Neural progenitor cell (in vitro differentiated cells): ENCODE measurements at regions not wholly inside any gene's neighbourhood (a gene's known extent, or its start where the extent isn't known, plus 50 kb on each side); places are given as distances from the start of the nearest gene placed in this dataset.

Source experiments
- DNase-seq: peaks from one replicate; pipeline ENCODE4 v3.0.0-alpha.2; 2016; ENCODE audit warnings: low spot score
- H2AFZ ChIP-seq: fragments of 200-600 bp; sonication (generic); replicated peaks from 2 replicates; pipeline ENCODE4 v1.6.1; 2016; ENCODE audit warnings: antibody characterized with exemption
- H3F3A ChIP-seq: fragments of 200-600 bp; sonication (generic); 2 replicates; pipeline ENCODE4 v1.6.1; 2016; ENCODE audit warnings: antibody characterized with exemption, low read depth
- H3K27ac ChIP-seq: fragments of 200-600 bp; sonication (generic); 2 replicates; pipeline ENCODE4 v1.5.1; 2016; ENCODE audit warnings: mild to moderate bottlenecking
- H3K27me3 ChIP-seq: fragments of 200-600 bp; sonication (generic); 2 replicates; pipeline ENCODE4 v1.6.1; 2016; ENCODE audit warnings: mild to moderate bottlenecking, moderate library complexity
- H3K36me3 ChIP-seq: fragments of 200-600 bp; sonication (generic); 2 replicates; pipeline ENCODE4 v1.5.1; 2016
- H3K4me1 ChIP-seq: fragments of 200-600 bp; sonication (generic); 2 replicates; pipeline ENCODE4 v1.6.1; 2016; ENCODE audit warnings: mixed run types
- H3K4me2 ChIP-seq: fragments of 200-600 bp; sonication (generic); 2 replicates; pipeline ENCODE4 v1.6.1; 2016
- H3K4me3 ChIP-seq: fragments of 200-600 bp; sonication (generic); 2 replicates; pipeline ENCODE4 v1.5.1; 2016
- H3K79me2 ChIP-seq: fragments of 200-600 bp; sonication (generic); 2 replicates; pipeline ENCODE4 v1.6.1; 2016; ENCODE audit warnings: low read depth
- H3K9ac ChIP-seq: fragments of 200-600 bp; sonication (generic); 2 replicates; pipeline ENCODE4 v1.6.1; 2016
- H3K9me3 ChIP-seq: fragments of 200-600 bp; sonication (generic); 2 replicates; pipeline ENCODE4 v1.5.1; 2016; ENCODE audit warnings: low read depth
- H4K20me1 ChIP-seq: fragments of 200-600 bp; sonication (generic); 2 replicates; pipeline ENCODE4 v1.6.1; 2016; ENCODE audit warnings: low read depth
- H3K27ac Mint-ChIP-seq: 3 replicates; pipeline ENCODE4 v1.8.0; 2021; ENCODE audit warnings: mixed read lengths
- H3K27me3 Mint-ChIP-seq: 2 replicates; pipeline ENCODE4 v1.8.0; 2022; ENCODE audit warnings: low read depth, mild to moderate bottlenecking, inconsistent platforms, moderate library complexity, mixed read lengths; ENCODE audit not compliant: insufficient read depth
- H3K36me3 Mint-ChIP-seq: 3 replicates; pipeline ENCODE4 v1.8.0; 2021; ENCODE audit warnings: mixed read lengths
- H3K4me1 Mint-ChIP-seq: 3 replicates; pipeline ENCODE4 v1.8.0; 2021; ENCODE audit warnings: mixed read lengths
- H3K4me3 Mint-ChIP-seq: 3 replicates; pipeline ENCODE4 v1.8.0; 2021; ENCODE audit warnings: mild to moderate bottlenecking, moderate library complexity, mixed read lengths
- H3K9me3 Mint-ChIP-seq: 3 replicates; pipeline ENCODE4 v1.8.0; 2020; ENCODE audit warnings: mixed read lengths
- EZH2 ChIP-seq: fragments of 200-600 bp; sonication (generic); IDR thresholded peaks from 2 replicates; pipeline ENCODE4 v1.6.1; 2017; ENCODE audit warnings: antibody characterized with exemption, mild to moderate bottlenecking, moderate library complexity
- EZH2phosphoT487 ChIP-seq: fragments of 200-600 bp; sonication (generic); IDR thresholded peaks from 2 replicates; pipeline ENCODE4 v1.6.1; 2017; ENCODE audit warnings: antibody characterized with exemption
- TF ChIP-seq, protein P1 (sequence below): fragments of 200-600 bp; sonication (generic); IDR thresholded peaks from 2 replicates; pipeline ENCODE4 v1.5.1; 2017; ENCODE audit warnings: antibody characterized with exemption, mild to moderate bottlenecking

DNA sequence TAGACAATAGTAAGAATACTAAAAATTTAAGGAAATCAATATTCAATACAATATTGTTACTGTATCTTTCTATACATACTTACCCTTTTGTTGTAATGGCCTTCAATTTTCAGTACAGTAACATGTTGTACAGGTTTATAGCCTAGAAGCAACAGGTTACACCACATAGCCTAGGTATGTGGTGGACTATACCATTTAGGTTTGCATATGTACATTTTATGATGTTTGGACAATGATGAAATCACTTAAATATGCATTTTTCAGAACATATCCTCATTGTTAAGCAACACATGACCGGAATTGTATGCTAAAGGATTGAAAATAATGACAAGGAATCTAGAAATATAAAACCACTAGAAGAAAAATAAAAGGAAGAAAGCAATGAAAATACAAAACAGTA, 611.4 kb downstream of the DACH1 start:
- Mint-ChIP-seq H3K36me3 (no peaks in the 10 kb centered on the region), H3K4me1 (peaks cover 9% of the 10 kb centered on the region), H3K4me3 (no peak overlapping the region), H3K27me3 (no peaks in the 10 kb centered on the region), H3K27ac (no peak overlapping the region), H3K9me3 (peaks cover 4% of the 10 kb centered on the region)
- no peaks in the 10 kb centered on the region for H3K9me3 ChIP-seq
- no peak for DNase-seq
- no peaks in the 10 kb centered on the region for H3K79me2 ChIP-seq
- no peak overlapping the region for H3K4me2 ChIP-seq
- no peaks in the 10 kb centered on the region for H3K27me3 ChIP-seq
- H3K27ac ChIP-seq = no peak overlapping the region
- no peak overlapping the region for H3K4me3 ChIP-seq
- H3K36me3 ChIP-seq = no peaks in the 10 kb centered on the region
- TF ChIP-seq, protein P1, sequence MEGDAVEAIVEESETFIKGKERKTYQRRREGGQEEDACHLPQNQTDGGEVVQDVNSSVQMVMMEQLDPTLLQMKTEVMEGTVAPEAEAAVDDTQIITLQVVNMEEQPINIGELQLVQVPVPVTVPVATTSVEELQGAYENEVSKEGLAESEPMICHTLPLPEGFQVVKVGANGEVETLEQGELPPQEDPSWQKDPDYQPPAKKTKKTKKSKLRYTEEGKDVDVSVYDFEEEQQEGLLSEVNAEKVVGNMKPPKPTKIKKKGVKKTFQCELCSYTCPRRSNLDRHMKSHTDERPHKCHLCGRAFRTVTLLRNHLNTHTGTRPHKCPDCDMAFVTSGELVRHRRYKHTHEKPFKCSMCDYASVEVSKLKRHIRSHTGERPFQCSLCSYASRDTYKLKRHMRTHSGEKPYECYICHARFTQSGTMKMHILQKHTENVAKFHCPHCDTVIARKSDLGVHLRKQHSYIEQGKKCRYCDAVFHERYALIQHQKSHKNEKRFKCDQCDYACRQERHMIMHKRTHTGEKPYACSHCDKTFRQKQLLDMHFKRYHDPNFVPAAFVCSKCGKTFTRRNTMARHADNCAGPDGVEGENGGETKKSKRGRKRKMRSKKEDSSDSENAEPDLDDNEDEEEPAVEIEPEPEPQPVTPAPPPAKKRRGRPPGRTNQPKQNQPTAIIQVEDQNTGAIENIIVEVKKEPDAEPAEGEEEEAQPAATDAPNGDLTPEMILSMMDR = no peak
- TF ChIP-seq EZH2 = no peak
- TF ChIP-seq EZH2phosphoT487 = no peak
- H4K20me1 ChIP-seq = no peaks in the 10 kb centered on the region
- H3K4me1 ChIP-seq = peaks cover 5% of the 10 kb centered on the region
- H2AFZ ChIP-seq = no peak overlapping the region
- H3K9ac ChIP-seq = no peak overlapping the region
- H3F3A ChIP-seq = no peaks in the 10 kb centered on the region

DNA sequence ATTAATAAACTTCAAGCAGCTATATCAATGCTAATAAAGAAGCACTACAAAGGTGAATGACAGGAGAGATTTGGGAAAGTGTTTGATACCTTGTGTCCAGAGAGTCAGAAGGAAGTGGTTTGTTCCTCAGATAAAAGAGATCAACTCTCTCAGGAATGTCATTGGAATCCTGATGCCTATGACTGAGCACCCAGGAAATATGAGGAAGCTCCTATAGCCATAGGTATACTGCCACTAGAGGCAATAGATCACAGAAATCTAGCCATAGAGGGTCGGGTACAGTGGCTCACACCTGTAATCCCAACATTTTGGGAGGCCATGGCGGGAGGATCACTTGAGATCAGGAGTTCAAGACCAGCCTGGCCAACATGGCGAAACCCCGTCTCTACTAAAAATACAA, 612.6 kb downstream of the DACH1 start:
- peak; percentile 4 for DNase-seq
- H3K4me2 ChIP-seq = no peak overlapping the region
- no peaks in the 10 kb centered on the region for H3K36me3 ChIP-seq
- Mint-ChIP-seq H3K36me3 (no peaks in the 10 kb centered on the region), H3K4me1 (peaks cover 9% of the 10 kb centered on the region), H3K9me3 (peaks cover 4% of the 10 kb centered on the region), H3K4me3 (no peak overlapping the region), H3K27ac (no peak overlapping the region), H3K27me3 (no peaks in the 10 kb centered on the region)
- H3F3A ChIP-seq = no peaks in the 10 kb centered on the region
- H3K9me3 ChIP-seq = no peaks in the 10 kb centered on the region
- no peak overlapping the region for H2AFZ ChIP-seq
- no peak overlapping the region for H3K9ac ChIP-seq
- TF ChIP-seq, protein P1 = peak; percentile 9
- no peak for TF ChIP-seq EZH2
- H3K4me3 ChIP-seq = no peak overlapping the region
- no peak overlapping the region for H3K27ac ChIP-seq
- H3K27me3 ChIP-seq = no peaks in the 10 kb centered on the region
- H4K20me1 ChIP-seq = no peaks in the 10 kb centered on the region
- no peaks in the 10 kb centered on the region for H3K79me2 ChIP-seq
- H3K4me1 ChIP-seq = peaks cover 15% of the 10 kb centered on the region

DNA sequence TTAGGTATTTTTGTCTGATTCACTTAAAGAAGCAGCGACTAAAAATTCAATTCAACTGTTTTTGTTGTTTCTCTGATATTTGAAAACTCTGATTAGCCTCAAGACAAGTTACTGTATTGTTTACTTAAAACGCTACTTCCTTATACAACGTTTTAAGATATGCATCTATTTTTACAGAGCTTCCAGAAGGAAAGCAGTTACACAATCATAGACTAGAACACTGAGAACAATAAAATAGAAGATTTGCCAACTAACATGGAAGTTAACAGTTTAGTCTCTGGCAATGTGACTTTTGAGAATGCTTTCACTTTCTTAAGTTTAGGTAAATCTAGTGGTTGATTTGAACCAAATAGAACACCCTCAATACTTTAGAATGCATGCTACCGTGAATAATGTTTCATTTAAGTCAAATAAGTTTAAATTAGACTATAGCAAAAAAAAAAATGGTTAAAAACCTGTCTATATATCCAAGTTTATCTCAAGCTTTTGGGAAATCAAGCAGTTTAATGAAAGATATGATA, 614.8 kb downstream of the DACH1 start:
- Mint-ChIP-seq H3K4me3 (no peak overlapping the region), H3K27ac (no peak overlapping the region), H3K36me3 (no peaks in the 10 kb centered on the region), H3K4me1 (peaks cover 12% of the 10 kb centered on the region), H3K27me3 (no peaks in the 10 kb centered on the region), H3K9me3 (peaks cover 2% of the 10 kb centered on the region)
- TF ChIP-seq, protein P1 = no peak
- TF ChIP-seq EZH2phosphoT487 = no peak
- TF ChIP-seq EZH2 = no peak
- Histone ChIP-seq H3K27me3 (no peaks in the 10 kb centered on the region), H3K9me3 (no peaks in the 10 kb centered on the region), H3K36me3 (no peaks in the 10 kb centered on the region), H3F3A (no peaks in the 10 kb centered on the region), H3K4me1 (peaks cover 14% of the 10 kb centered on the region), H3K79me2 (no peaks in the 10 kb centered on the region), H3K4me3 (no peak overlapping the region), H3K27ac (no peak overlapping the region), H4K20me1 (no peaks in the 10 kb centered on the region), H3K4me2 (no peak overlapping the region), H2AFZ (peak overlapping the region; percentile 64), H3K9ac (no peak overlapping the region)
- DNase-seq = no peak
